SK-N-SH (cell line): ENCODE measurements at regions not wholly inside any gene's neighbourhood (a gene's known extent, or its start where the extent isn't known, plus 50 kb on each side); places are given as distances from the start of the nearest gene placed in this dataset.

Experiments
- CTCF ChIP-seq: fragments of 200-600 bp; sonication (generic); IDR thresholded peaks from 2 replicates; pipeline ENCODE4 v1.6.1; 2017; ENCODE audit warnings: antibody characterized with exemption, mild to moderate bottlenecking, moderate library complexity
- EP300 ChIP-seq, 2 experiments: IDR thresholded peaks; 2 replicates each; pipeline versions ENCODE4 v1.4.0 to v1.6.1; 2012; ENCODE audit warnings: borderline replicate concordance in 1 of 2, low read depth in 1 of 2, low read length in 1 of 2
- EZH2phosphoT487 ChIP-seq: fragments of 200-600 bp; sonication (generic); IDR thresholded peaks from 2 replicates; pipeline ENCODE4 v1.6.1; 2017; ENCODE audit warnings: low read depth, mixed run types, mild to moderate bottlenecking, antibody characterized with exemption, moderate library complexity, borderline replicate concordance
- FOXJ3 ChIP-seq: sonication (generic); formaldehyde crosslinking; IDR thresholded peaks from 2 replicates; pipeline ENCODE4 v1.5.1; 2020; ENCODE audit warnings: mild to moderate bottlenecking, missing genetic modification reagents
- FOXM1 ChIP-seq: IDR thresholded peaks from 2 replicates; pipeline ENCODE4 v1.4.0; 2012; ENCODE audit warnings: low read depth, mild to moderate bottlenecking
- RAD21 ChIP-seq: IDR thresholded peaks from 2 replicates; pipeline ENCODE4 v1.6.1; 2012; ENCODE audit warnings: mild to moderate bottlenecking, low read length
- REST ChIP-seq: IDR thresholded peaks from 2 replicates; pipeline ENCODE4 v1.6.1; 2012; ENCODE audit warnings: mild to moderate bottlenecking, low read depth, low read length, moderate library complexity
- SIN3A ChIP-seq: IDR thresholded peaks from 2 replicates; pipeline ENCODE4 v1.6.1; 2012; ENCODE audit warnings: low read depth, mild to moderate bottlenecking, low read length, moderate library complexity, borderline replicate concordance
- TEAD4 ChIP-seq: IDR thresholded peaks from 2 replicates; pipeline ENCODE4 v1.4.0; 2012; ENCODE audit warnings: mild to moderate bottlenecking, borderline replicate concordance; ENCODE audit not compliant: insufficient read depth
- USF2 ChIP-seq: fragments of 150-350 bp; IDR thresholded peaks from 2 replicates; pipeline ENCODE4 v1.6.1; 2017; ENCODE audit warnings: antibody characterized with exemption, low read length, low read depth, borderline replicate concordance

- TF ChIP-seq USF2: no peak
- no peak for TF ChIP-seq CTCF
- no peak for TF ChIP-seq REST
- no peak for TF ChIP-seq EP300 (IDR thresholded peaks at IDR 0.05; ENCODE audit: borderline replicate concordance in 1 of 2, low read depth in 1 of 2, low read length in 1 of 2)
- no peak for TF ChIP-seq FOXM1
- no peak for TF ChIP-seq SIN3A
- TF ChIP-seq TEAD4: no peak
- TF ChIP-seq RAD21: no peak
- no peak for TF ChIP-seq FOXJ3
- TF ChIP-seq EZH2phosphoT487: no peak
Observed at GRCh38 chr18:55012008-55012407, 52.7 kb upstream of the CCDC68 start.
